ENCODE measurements at regions not wholly inside any gene's neighbourhood (a gene's known extent, or its start where the extent isn't known, plus 50 kb on each side); places are given as distances from the start of the nearest gene placed in this dataset. TPM values are rescaled to one million over a fixed set of nuclear protein-coding genes. Genes with fewer than 3 reads are reported as not detected.

Small RNA genes lying in the stretch of these regions (small RNA-seq; reads per million reads assigned to genes)
- gene AL603908.1 (ENCODE audit: insufficient read depth) (not detected), gene MTND3P20 (ENCODE audit: insufficient read depth) (not detected), gene MTND4LP20 (ENCODE audit: insufficient read depth) (not detected), gene RNA5SP225 (ENCODE audit: insufficient read depth) (1.0 reads per million), gene RNU6-896P (ENCODE audit: insufficient read depth) (not detected)
